ENCODE measurements at regions not wholly inside any gene's neighbourhood (a gene's known extent, or its start where the extent isn't known, plus 50 kb on each side); places are given as distances from the start of the nearest gene placed in this dataset.

GRCh38 chr2:128384446-128384845 lies 65.8 kb upstream of the HS6ST1 start:
- H3K4me3 ChIP-seq (ENCODE audit: low read depth, low read length) = no peak overlapping the region
- TF ChIP-seq CTCF (IDR thresholded peaks at IDR 0.05; ENCODE audit: insufficient read depth, low read length) = no peak
- no peak for DNase-seq (ENCODE audit: low read depth)

- DNase-seq (ENCODE audit: low read depth) = no peak
- no peak for TF ChIP-seq CTCF (IDR thresholded peaks at IDR 0.05; ENCODE audit: insufficient read depth, low read length)
- H3K4me3 ChIP-seq (ENCODE audit: low read depth, low read length) = no peak overlapping the region
Measured at GRCh38 chr2:128384956-128385355, 66.3 kb upstream of the HS6ST1 start.

- DNase-seq (ENCODE audit: low read depth) = no peak
- no peak for TF ChIP-seq CTCF (IDR thresholded peaks at IDR 0.05; ENCODE audit: insufficient read depth, low read length)
- H3K4me3 ChIP-seq (ENCODE audit: low read depth, low read length) = no peak overlapping the region
Measured at GRCh38 chr2:128385365-128385764, 66.7 kb upstream of the HS6ST1 start.

GRCh38 chr2:128386066-128386465 lies 67.4 kb upstream of the HS6ST1 start:
- DNase-seq (ENCODE audit: low read depth) = no peak
- H3K4me3 ChIP-seq (ENCODE audit: low read depth, low read length) = no peak overlapping the region
- no peak for TF ChIP-seq CTCF (IDR thresholded peaks at IDR 0.05; ENCODE audit: insufficient read depth, low read length)

- no peak for TF ChIP-seq CTCF (IDR thresholded peaks at IDR 0.05; ENCODE audit: insufficient read depth, low read length)
- DNase-seq (ENCODE audit: low read depth) = no peak
- no peak overlapping the region for H3K4me3 ChIP-seq (ENCODE audit: low read depth, low read length)
Measured at GRCh38 chr2:128388499-128388941, 69.9 kb upstream of the HS6ST1 start.

GRCh38 chr2:128389388-128390086 lies 70.9 kb upstream of the HS6ST1 start:
- no peak overlapping the region for H3K4me3 ChIP-seq (ENCODE audit: low read depth, low read length)
- DNase-seq (ENCODE audit: low read depth) = peak; percentile 4
- TF ChIP-seq CTCF (IDR thresholded peaks at IDR 0.05; ENCODE audit: insufficient read depth, low read length) = no peak

Measured in fibroblast of the aortic adventitia (primary cell).